ENCODE measurements at regions not wholly inside any gene's neighbourhood (a gene's known extent, or its start where the extent isn't known, plus 50 kb on each side); places are given as distances from the start of the nearest gene placed in this dataset.

GRCh38 chr2:41414486-41415230 is 633.2 kb upstream of the PKDCC start:
- peak; percentile 37 for DNase-seq

- no peak for DNase-seq
Measured at GRCh38 chr2:41417511-41417910, 630.3 kb upstream of the PKDCC start.

GRCh38 chr2:41420219-41420618 is 627.6 kb upstream of the PKDCC start:
- no peak for DNase-seq

- DNase-seq = no peak
Measured at GRCh38 chr2:41420872-41421271, 626.9 kb upstream of the PKDCC start.

GRCh38 chr2:41431756-41432155 is 616.1 kb upstream of the PKDCC start:
- DNase-seq = no peak

- DNase-seq = no peak
Measured at GRCh38 chr2:41432459-41432858, 615.4 kb upstream of the PKDCC start.

- DNase-seq = no peak
Measured at GRCh38 chr2:41434991-41435390, 612.8 kb upstream of the PKDCC start.

GRCh38 chr2:41441958-41442357 is 605.9 kb upstream of the PKDCC start:
- no peak for DNase-seq

GRCh38 chr2:41445865-41446264 is 602.0 kb upstream of the PKDCC start:
- DNase-seq = no peak

GRCh38 chr2:41446266-41446665 is 601.6 kb upstream of the PKDCC start:
- DNase-seq = no peak

- no peak for DNase-seq
Measured at GRCh38 chr2:41448221-41448620, 599.6 kb upstream of the PKDCC start.

GRCh38 chr2:41457026-41457425 is 590.8 kb upstream of the PKDCC start:
- DNase-seq = no peak

- no peak for DNase-seq
Measured at GRCh38 chr2:41460661-41461060, 587.2 kb upstream of the PKDCC start.

- no peak for DNase-seq
Measured at GRCh38 chr2:41464395-41464794, 583.4 kb upstream of the PKDCC start.

- no peak for DNase-seq
Measured at GRCh38 chr2:41475959-41476358, 571.9 kb upstream of the PKDCC start.

GRCh38 chr2:41482659-41483058 is 565.2 kb upstream of the PKDCC start:
- DNase-seq = no peak

- DNase-seq = no peak
Measured at GRCh38 chr2:41483226-41483625, 564.6 kb upstream of the PKDCC start.

GRCh38 chr2:41483982-41484857 is 563.6 kb upstream of the PKDCC start:
- no peak for DNase-seq

- no peak for DNase-seq
Measured at GRCh38 chr2:41484858-41485234, 563.0 kb upstream of the PKDCC start.

GRCh38 chr2:41486948-41487347 is 560.9 kb upstream of the PKDCC start:
- DNase-seq = no peak

GRCh38 chr2:41488888-41489287 is 558.9 kb upstream of the PKDCC start:
- no peak for DNase-seq

- no peak for DNase-seq
Measured at GRCh38 chr2:41489638-41490037, 558.2 kb upstream of the PKDCC start.

GRCh38 chr2:41495050-41495449 is 552.8 kb upstream of the PKDCC start:
- DNase-seq = no peak

- no peak for DNase-seq
Measured at GRCh38 chr2:41496908-41497307, 550.9 kb upstream of the PKDCC start.
